ENCODE measurements at regions not wholly inside any gene's neighbourhood (a gene's known extent, or its start where the extent isn't known, plus 50 kb on each side); places are given as distances from the start of the nearest gene placed in this dataset.

DNA sequence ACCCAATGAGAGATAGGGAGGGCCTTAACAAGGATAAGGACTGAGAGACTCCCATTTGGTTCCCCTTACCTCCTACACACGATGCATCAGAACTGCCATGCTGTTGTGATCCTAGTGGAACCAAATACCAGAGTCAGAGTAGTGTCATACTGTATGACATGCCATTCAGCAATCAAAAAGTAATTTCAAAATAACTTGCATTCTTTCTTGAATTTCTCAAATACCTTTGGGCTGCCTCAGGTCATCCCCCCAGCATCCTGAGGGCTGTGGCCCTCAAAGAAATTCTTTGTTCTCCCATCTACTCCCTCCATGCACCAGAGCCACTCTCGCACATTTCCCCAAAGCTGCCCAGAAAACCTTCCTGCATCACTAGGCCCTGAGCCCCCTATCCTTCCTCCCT lies 68.9 kb upstream of the PPP2R3A start:
- Histone ChIP-seq H3K27me3 (no peaks in the 10 kb centered on the region), H3K27ac (no peak overlapping the region), H3K4me1 (no peaks in the 10 kb centered on the region), H3K4me3 (no peak overlapping the region), H3K36me3 (no peaks in the 10 kb centered on the region), H3K9me3 (no peaks in the 10 kb centered on the region)
- no peak for DNase-seq
- TF ChIP-seq POLR2A (IDR thresholded peaks at IDR 0.05) (no peak), EP300 (IDR thresholded peaks at IDR 0.05) (no peak), POLR2AphosphoS5 (IDR thresholded peaks at IDR 0.05) (no peak)
- TF ChIP-seq, protein P1, sequence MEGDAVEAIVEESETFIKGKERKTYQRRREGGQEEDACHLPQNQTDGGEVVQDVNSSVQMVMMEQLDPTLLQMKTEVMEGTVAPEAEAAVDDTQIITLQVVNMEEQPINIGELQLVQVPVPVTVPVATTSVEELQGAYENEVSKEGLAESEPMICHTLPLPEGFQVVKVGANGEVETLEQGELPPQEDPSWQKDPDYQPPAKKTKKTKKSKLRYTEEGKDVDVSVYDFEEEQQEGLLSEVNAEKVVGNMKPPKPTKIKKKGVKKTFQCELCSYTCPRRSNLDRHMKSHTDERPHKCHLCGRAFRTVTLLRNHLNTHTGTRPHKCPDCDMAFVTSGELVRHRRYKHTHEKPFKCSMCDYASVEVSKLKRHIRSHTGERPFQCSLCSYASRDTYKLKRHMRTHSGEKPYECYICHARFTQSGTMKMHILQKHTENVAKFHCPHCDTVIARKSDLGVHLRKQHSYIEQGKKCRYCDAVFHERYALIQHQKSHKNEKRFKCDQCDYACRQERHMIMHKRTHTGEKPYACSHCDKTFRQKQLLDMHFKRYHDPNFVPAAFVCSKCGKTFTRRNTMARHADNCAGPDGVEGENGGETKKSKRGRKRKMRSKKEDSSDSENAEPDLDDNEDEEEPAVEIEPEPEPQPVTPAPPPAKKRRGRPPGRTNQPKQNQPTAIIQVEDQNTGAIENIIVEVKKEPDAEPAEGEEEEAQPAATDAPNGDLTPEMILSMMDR (IDR thresholded peaks at IDR 0.05) = no peak
- intact Hi-C loops (cut with DNase I) = loop anchor here (2.0 kb wide), 1 partner anchor 1102 kb away; the partner anchor contains the start of gene EPHB1
- WGBS, 2 donors = 84% methylated on average over 2 of the region's 2 CpGs

DNA sequence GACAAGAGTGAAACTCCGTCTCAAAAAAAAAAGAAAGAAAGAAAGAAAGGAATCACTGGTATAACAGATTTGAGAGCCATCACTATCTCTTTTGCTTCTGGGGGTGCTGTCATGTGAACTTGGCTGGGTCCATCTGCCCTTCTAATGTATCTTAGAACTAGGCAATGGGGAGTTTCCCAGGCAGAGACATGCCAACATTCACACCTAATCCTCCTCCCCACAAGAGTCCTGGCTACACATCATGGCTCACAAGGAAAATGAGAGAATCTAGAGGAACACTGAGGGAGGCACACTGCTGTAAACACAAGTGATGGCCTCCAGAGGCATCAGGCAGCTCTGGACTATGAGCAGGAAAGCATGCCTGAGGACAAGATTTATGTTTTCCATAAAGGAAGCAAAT lies 67.8 kb upstream of the PPP2R3A start:
- no peak overlapping the region for H3K4me3 ChIP-seq
- DNase-seq = no peak
- intact Hi-C loops (cut with DNase I) = loop anchor here (2.0 kb wide), 1 partner anchor 1103 kb away; the partner anchor contains the start of gene EPHB1
- TF ChIP-seq POLR2A (IDR thresholded peaks at IDR 0.05) (no peak), EP300 (IDR thresholded peaks at IDR 0.05) (no peak), POLR2AphosphoS5 (IDR thresholded peaks at IDR 0.05) (no peak)
- TF ChIP-seq, protein P1 (IDR thresholded peaks at IDR 0.05) = no peak
- whole genome bisulfite sequencing, 2 donors = 86 to 92% methylated on average over 1 of the region's 1 CpG
- no peaks in the 10 kb centered on the region for H3K27me3 ChIP-seq
- no peaks in the 10 kb centered on the region for H3K4me1 ChIP-seq
- H3K27ac ChIP-seq = no peak overlapping the region
- H3K36me3 ChIP-seq = no peaks in the 10 kb centered on the region
- H3K9me3 ChIP-seq = no peaks in the 10 kb centered on the region

DNA sequence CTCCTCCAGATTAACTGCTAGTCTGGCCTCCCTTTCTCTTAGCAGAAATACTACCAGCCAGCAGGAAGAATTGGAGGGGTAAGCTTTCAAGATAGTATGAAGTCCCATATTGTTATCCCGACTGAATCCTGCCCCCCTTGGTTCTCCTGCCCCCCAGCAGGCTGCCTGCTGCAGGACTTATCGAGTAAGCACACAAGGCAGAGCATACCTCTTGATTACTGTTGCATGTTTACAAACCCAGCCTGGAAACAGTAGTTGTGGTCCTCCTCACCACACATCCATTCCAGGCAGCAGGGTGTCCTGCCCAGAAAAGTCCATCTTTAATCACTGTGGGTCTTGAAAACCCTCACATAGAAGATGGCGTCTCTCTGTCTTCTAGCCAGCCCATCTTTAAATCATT lies 66.8 kb upstream of the PPP2R3A start:
- H3K4me1 ChIP-seq = no peaks in the 10 kb centered on the region
- DNase-seq = no peak
- intact Hi-C loops (cut with DNase I) = no loop called here
- H3K36me3 ChIP-seq = no peaks in the 10 kb centered on the region
- TF ChIP-seq POLR2AphosphoS5 (IDR thresholded peaks at IDR 0.05) = no peak
- TF ChIP-seq EP300 (IDR thresholded peaks at IDR 0.05) = no peak
- TF ChIP-seq, protein P1 (IDR thresholded peaks at IDR 0.05) = no peak
- no peak for TF ChIP-seq POLR2A (IDR thresholded peaks at IDR 0.05)
- no peak overlapping the region for H3K27ac ChIP-seq
- 78 to 79% methylated on average over 3 of the region's 3 CpGs for WGBS, 2 donors
- H3K27me3 ChIP-seq = no peaks in the 10 kb centered on the region
- H3K4me3 ChIP-seq = no peak overlapping the region
- no peaks in the 10 kb centered on the region for H3K9me3 ChIP-seq

- H3K9me3 ChIP-seq = no peaks in the 10 kb centered on the region
- H3K27ac ChIP-seq = no peak overlapping the region
- intact Hi-C loops (cut with DNase I) = no loop called here
- WGBS, 2 donors = 73 to 78% methylated on average over 5 of the region's 5 CpGs
- H3K4me1 ChIP-seq = no peaks in the 10 kb centered on the region
- H3K36me3 ChIP-seq = no peaks in the 10 kb centered on the region
- no peaks in the 10 kb centered on the region for H3K27me3 ChIP-seq
- TF ChIP-seq, protein P1 (IDR thresholded peaks at IDR 0.05) = no peak
- TF ChIP-seq EP300 (IDR thresholded peaks at IDR 0.05) = no peak
- TF ChIP-seq POLR2AphosphoS5 (IDR thresholded peaks at IDR 0.05) = no peak
- TF ChIP-seq POLR2A (IDR thresholded peaks at IDR 0.05) = no peak
- H3K4me3 ChIP-seq = no peak overlapping the region
- DNase-seq = no peak
Observed at GRCh38 chr3:135905058-135905724, 60.3 kb upstream of the PPP2R3A start.

Measured in sigmoid colon (tissue), 6 donors.